ENCODE measurements at regions not wholly inside any gene's neighbourhood (a gene's known extent, or its start where the extent isn't known, plus 50 kb on each side); places are given as distances from the start of the nearest gene placed in this dataset.

GRCh38 chr20:6925744-6926278 is 158.3 kb downstream of the BMP2 start:
- TF ChIP-seq CTCF (IDR thresholded peaks at IDR 0.05): no peak

GRCh38 chr20:6940048-6940447 is 172.6 kb downstream of the BMP2 start:
- TF ChIP-seq CTCF (IDR thresholded peaks at IDR 0.05): peak; percentile 56

GRCh38 chr20:6940876-6941275 is 173.4 kb downstream of the BMP2 start:
- TF ChIP-seq CTCF (IDR thresholded peaks at IDR 0.05): no peak

- no peak for TF ChIP-seq CTCF (IDR thresholded peaks at IDR 0.05)
Measured at GRCh38 chr20:6941571-6941970, 174.1 kb downstream of the BMP2 start.

- TF ChIP-seq CTCF (IDR thresholded peaks at IDR 0.05): no peak
Measured at GRCh38 chr20:6942266-6942665, 174.8 kb downstream of the BMP2 start.

- TF ChIP-seq CTCF (IDR thresholded peaks at IDR 0.05): no peak
Measured at GRCh38 chr20:6944292-6944691, 176.8 kb downstream of the BMP2 start.

GRCh38 chr20:6953611-6954010 is 186.1 kb downstream of the BMP2 start:
- TF ChIP-seq CTCF (IDR thresholded peaks at IDR 0.05): no peak

GRCh38 chr20:6954219-6954618 is 186.7 kb downstream of the BMP2 start:
- no peak for TF ChIP-seq CTCF (IDR thresholded peaks at IDR 0.05)
